ENCODE measurements at regions not wholly inside any gene's neighbourhood (a gene's known extent, or its start where the extent isn't known, plus 50 kb on each side); places are given as distances from the start of the nearest gene placed in this dataset.

DNA sequence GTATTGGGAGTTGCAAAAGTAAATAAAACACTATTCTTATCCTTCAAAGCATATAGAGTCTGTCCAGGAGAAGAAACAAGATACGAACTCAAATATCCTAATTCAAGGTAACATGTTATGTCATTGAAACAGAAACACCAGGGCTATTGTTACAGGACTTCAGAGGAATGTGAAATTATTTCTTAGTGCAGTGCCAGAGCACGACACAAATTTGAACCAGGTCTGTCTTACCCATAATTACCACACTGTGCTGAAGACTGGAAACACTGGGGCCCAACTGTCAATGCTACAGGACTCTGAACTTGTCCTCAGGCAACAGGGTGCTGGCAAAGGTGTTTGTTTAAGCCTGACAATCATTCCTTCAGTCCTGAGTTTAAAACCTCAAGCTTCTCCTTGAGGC, 633.6 kb upstream of the UBE2E2 start:
- no peak overlapping the region for H3K27ac ChIP-seq
- no peak for TF ChIP-seq CTCF (conservative IDR thresholded peaks at IDR 0.05)

DNA sequence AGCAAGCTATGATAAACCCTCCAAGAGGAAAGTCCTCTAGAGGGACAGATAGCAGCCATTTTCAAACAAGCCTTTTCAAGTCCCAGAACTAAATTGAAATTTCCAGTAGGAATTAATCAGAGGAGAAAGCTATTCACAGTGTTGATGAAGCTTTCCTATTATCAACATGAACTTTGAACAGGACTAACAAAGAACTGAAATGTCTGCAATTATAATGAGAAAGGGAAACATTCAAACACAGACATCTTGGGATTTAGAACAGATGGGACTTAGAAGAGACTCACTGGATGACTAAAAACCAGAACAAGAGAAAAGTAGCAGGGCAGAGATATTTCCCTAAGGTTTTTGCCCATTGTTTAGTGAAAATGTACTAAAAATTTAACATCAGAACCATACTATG, 622.1 kb upstream of the UBE2E2 start:
- no peak for TF ChIP-seq CTCF (conservative IDR thresholded peaks at IDR 0.05)
- H3K27ac ChIP-seq: no peak overlapping the region

DNA sequence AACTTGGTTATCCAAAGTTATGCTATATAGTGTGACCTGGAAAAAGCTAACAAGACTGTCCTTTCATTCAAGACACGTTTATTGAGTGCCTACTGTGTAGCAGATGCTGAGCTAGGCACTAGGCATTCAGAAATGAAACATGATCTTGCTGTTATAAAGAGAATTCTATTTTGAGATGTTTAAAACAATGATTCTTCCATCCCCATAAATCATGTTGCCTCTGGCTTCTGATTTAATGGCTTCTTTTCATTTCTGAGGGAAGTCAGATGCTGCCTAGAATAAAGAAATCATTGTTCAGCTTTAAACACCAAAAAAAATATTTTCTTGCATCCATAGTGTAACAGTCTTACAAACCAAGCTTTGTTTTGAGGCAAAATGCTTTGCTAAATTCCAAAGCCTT, 620.9 kb upstream of the UBE2E2 start:
- TF ChIP-seq CTCF (conservative IDR thresholded peaks at IDR 0.05): no peak
- no peak overlapping the region for H3K27ac ChIP-seq

- TF ChIP-seq CTCF (conservative IDR thresholded peaks at IDR 0.05): no peak
- no peak overlapping the region for H3K27ac ChIP-seq
Measured at GRCh38 chr3:22585504-22585903, 617.6 kb upstream of the UBE2E2 start.

GRCh38 chr3:22585911-22586310, 617.2 kb upstream of the UBE2E2 start:
- no peak for TF ChIP-seq CTCF (conservative IDR thresholded peaks at IDR 0.05)
- no peak overlapping the region for H3K27ac ChIP-seq

- no peak for TF ChIP-seq CTCF (conservative IDR thresholded peaks at IDR 0.05)
- H3K27ac ChIP-seq: no peak overlapping the region
Measured at GRCh38 chr3:22587446-22587845, 615.7 kb upstream of the UBE2E2 start.

- TF ChIP-seq CTCF (conservative IDR thresholded peaks at IDR 0.05): no peak
- H3K27ac ChIP-seq: peak overlapping the region; percentile 10
Measured at GRCh38 chr3:22593638-22594037, 609.5 kb upstream of the UBE2E2 start.

DNA sequence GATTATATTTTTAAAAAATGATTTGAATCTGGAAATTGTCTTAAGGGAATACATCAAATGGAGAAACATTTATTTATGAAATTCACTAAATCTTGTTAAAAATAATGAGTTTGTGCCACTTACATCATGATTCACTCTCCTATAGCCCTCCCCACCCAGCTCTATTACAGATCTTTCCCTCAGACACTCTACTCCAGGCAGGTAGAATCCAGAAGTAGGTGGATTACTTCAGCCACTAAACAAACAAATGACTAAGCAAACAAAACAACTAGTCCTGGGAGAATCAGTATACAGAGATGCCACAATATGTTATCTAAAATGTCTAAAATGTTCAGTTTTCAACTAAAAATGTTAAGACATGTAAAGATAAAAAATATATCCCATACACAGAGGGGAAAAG, 608.1 kb upstream of the UBE2E2 start:
- no peak overlapping the region for H3K27ac ChIP-seq
- no peak for TF ChIP-seq CTCF (conservative IDR thresholded peaks at IDR 0.05)
